Epithelial cell of esophagus (primary cell): ENCODE measurements at regions not wholly inside any gene's neighbourhood (a gene's known extent, or its start where the extent isn't known, plus 50 kb on each side); places are given as distances from the start of the nearest gene placed in this dataset.

Source experiments
- DNase-seq: peaks from one replicate; pipeline ENCODE4 v3.0.0; 2010; ENCODE audit warnings: low read depth
- H3K4me3 ChIP-seq: 2 replicates; pipeline ENCODE4 v1.5.1; 2011; ENCODE audit warnings: mild to moderate bottlenecking, low read length, control low read depth
- TF ChIP-seq, protein P1 (sequence below): IDR thresholded peaks from 2 replicates; pipeline ENCODE4 v1.5.1; 2011; ENCODE audit warnings: low read depth, mild to moderate bottlenecking, low read length, control low read depth, inconsistent platforms; ENCODE audit not compliant: insufficient read depth; ENCODE audit errors: missing control alignments

DNA sequence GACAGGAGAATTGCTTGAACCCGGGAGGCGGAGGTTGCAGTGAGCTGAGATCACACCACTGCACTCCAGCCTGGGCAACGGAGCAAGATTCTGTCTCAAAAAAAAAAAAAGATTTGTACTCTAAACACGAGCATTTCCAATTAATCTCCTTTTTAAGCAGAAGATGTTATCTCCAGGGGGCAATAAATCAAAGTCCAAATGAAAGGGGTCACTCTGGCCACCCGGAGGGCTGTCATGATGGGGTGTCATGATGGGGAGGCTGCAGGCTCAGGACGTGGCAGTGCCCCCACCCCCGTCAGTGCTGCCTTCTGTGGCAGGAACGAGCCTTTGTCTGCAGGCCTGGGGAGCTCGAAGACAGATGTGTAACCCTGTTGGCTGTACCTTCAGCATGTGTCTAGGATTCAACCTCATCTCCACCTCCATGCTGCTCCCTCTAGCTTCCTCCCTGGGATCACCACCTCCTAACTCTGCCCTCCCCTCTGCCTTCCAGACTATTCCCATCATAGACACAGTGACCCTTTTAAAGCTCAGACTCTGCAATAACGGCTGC, 76.9 kb upstream of the YWHAQ start:
- no peak for DNase-seq
- no peak overlapping the region for H3K4me3 ChIP-seq

DNA sequence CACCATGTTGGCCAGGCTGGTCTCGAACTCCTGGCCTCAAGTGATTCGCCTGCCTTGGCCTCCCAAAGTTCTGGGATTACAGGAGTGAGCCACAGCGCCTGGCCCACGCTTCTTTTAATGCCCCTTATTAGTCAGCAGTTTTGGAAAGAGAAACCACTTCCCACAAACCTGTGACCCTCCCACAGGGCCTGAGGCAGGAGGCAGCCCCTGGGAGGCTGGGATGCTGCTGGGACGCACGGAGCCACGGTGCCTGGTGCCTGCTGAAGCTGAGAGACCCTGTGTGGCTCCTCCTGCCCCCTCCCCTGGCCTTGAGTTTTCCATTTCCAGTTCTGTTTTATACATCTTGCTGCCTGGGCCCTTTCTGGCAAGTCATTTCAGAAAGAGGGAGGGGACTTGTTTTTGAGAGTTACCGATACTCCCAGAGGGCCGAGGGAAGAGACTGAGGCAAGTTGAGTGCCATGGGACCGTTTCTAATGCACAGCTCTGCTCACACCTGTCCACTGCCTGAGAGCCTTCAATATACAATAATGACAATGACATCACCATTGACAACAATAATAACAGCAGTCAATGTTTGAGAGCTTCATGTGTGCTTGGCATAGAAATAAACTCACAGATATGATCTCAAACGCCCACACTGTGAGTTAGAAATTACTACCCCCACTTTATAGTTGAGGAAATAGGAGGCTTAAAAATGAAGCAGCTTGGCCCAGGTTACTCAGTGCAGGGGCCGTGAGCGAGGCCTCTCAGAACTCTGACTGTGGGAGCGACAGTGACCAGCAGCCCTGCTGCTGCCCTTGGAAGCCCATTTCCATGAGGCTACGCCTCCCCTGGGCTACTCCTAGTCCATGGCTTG, 78.1 kb upstream of the YWHAQ start:
- TF ChIP-seq, protein P1, sequence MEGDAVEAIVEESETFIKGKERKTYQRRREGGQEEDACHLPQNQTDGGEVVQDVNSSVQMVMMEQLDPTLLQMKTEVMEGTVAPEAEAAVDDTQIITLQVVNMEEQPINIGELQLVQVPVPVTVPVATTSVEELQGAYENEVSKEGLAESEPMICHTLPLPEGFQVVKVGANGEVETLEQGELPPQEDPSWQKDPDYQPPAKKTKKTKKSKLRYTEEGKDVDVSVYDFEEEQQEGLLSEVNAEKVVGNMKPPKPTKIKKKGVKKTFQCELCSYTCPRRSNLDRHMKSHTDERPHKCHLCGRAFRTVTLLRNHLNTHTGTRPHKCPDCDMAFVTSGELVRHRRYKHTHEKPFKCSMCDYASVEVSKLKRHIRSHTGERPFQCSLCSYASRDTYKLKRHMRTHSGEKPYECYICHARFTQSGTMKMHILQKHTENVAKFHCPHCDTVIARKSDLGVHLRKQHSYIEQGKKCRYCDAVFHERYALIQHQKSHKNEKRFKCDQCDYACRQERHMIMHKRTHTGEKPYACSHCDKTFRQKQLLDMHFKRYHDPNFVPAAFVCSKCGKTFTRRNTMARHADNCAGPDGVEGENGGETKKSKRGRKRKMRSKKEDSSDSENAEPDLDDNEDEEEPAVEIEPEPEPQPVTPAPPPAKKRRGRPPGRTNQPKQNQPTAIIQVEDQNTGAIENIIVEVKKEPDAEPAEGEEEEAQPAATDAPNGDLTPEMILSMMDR, result no peak
- no peak overlapping the region for H3K4me3 ChIP-seq
- no peak for DNase-seq

More for the DNA sequence above, 76.9 kb upstream of the YWHAQ start:
- TF ChIP-seq, protein P1, result no peak

DNA sequence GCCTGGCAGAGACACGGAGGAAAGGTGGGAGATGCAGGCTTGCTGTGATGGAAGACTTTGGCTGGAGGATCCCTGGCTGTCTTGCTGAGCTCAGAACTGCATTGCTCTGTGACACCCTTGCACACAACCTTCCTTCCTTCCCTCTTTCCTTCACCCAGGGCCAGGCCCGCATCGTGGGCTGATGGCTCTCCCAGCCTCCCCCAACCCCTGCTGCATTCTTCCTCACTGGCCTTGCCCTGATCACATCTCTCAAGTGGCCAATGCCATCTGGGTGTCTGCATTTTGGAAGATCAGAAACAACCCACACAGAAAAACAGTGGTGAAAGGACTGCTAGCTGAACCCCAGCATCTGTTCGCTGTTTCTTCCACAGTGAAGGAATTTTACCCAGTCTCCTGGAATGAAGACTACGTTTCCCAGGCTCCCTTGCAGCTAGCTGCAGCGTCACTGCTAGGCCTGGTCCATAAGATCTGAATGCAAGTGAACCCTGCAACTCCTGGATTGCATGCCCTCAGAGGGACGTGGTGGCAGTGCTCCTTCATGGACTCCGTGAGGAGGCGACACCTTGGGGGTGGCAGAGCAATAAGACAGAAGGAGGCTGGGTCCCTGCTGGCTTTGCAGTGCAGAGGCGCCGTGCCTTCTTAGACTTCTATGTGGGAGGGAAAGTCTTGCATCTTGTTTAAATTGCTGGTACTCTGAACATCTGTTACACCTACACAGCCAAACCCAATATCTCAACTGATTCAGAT, 78.9 kb upstream of the YWHAQ start:
- DNase-seq, result no peak
- no peak overlapping the region for H3K4me3 ChIP-seq
- TF ChIP-seq, protein P1, result no peak

DNA sequence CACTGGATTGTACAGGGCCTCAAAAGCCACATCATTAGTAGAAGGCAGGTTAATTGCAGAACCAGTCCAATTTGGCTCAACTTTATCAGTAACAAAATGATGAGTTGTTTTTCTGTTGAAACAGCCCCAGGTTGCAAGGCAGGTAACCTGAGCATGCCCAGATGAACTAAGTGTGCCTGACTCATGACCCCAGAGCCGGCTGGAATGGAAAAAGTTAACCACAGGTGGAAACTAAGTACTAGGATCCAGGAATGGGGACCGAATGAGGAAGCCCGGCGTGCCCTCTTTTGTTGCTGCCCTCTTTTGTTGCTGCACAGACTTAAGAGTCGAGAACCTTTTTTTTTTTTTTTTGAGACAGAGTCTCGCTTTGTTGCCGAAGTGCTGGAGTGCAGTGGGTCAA, 79.5 kb upstream of the YWHAQ start:
- TF ChIP-seq, protein P1, result no peak
- no peak overlapping the region for H3K4me3 ChIP-seq
- peak; percentile 81 for DNase-seq

DNA sequence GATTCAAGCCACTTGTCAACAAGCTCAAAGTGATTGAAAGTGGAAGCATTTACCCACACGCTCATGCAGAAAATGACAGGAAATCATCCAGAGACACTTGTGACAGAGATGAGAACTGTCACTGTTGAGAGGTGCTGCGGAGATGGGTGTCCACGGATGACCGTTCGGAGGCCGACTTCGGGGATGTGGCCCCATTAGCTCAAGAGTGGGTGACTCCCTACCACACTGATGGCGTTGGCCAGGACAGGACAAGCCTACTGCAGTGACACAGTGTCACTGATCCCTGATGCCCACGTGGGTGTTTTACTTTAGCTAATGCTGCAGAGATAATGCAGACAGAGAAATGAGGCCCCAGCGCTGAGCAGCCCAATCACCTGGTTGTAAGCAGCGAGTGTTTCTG, 81.5 kb upstream of the YWHAQ start:
- DNase-seq, result no peak
- no peak overlapping the region for H3K4me3 ChIP-seq

DNA sequence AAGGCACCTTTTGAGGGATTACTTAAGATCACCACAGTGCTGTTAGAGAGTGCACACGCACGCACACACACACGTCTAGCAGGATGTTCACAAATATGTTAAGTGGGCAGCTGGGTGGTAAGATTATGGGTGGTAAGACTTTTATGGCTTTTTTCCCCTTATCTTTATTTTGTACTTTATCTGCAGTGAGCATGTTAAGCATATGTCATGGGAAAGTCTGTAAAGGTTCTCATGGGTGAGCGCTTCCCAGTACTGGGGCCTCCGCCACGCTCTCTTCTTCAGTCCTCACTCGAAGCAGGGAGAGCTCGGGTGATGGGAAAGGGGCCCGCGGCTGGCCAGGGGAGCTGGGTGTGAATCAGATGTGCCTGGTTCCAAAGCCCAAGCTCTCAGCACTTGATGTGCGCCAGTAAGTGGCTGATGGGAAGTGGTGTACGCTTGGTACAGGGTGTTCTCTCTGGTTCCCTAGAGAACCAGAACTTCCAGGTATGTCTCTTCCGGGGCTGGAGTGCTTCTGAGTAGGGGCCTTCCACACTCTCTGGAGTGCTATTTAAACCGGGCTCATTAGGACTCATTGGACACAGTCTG, 83.9 kb upstream of the YWHAQ start:
- TF ChIP-seq, protein P1, result no peak
- H3K4me3 ChIP-seq, result no peak overlapping the region
- DNase-seq, result no peak

More for the DNA sequence above, 81.5 kb upstream of the YWHAQ start:
- TF ChIP-seq, protein P1, result no peak
